Neural crest cell (in vitro differentiated cells): ENCODE measurements at regions not wholly inside any gene's neighbourhood (a gene's known extent, or its start where the extent isn't known, plus 50 kb on each side); places are given as distances from the start of the nearest gene placed in this dataset.

Source experiments
- DNase-seq: peaks from one replicate; pipeline ENCODE4 v3.0.0; 2021; ENCODE audit warnings: low read depth, mixed read lengths, low spot score
- H3K27ac Mint-ChIP-seq: one replicate; pipeline ENCODE4 v1.8.0; 2021; ENCODE audit warnings: mild to moderate bottlenecking, mixed read lengths; ENCODE audit not compliant: unreplicated experiment
- H3K27me3 Mint-ChIP-seq: 2 replicates; pipeline ENCODE4 v1.8.0; 2021; ENCODE audit warnings: low read depth, mild to moderate bottlenecking, mixed read lengths
- H3K36me3 Mint-ChIP-seq: 2 replicates; pipeline ENCODE4 v1.8.0; 2021; ENCODE audit warnings: low read depth, mild to moderate bottlenecking, mixed read lengths
- H3K4me1 Mint-ChIP-seq: 2 replicates; pipeline ENCODE4 v1.8.0; 2021; ENCODE audit warnings: mixed read lengths
- H3K4me3 Mint-ChIP-seq: one replicate; pipeline ENCODE4 v1.8.0; 2021; ENCODE audit warnings: mild to moderate bottlenecking, mixed read lengths
- H3K9me3 Mint-ChIP-seq: 2 replicates; pipeline ENCODE4 v1.8.0; 2021; ENCODE audit warnings: mixed read lengths
- CTCF ChIP-seq: fragments of 200-600 bp; sonication (generic); conservative IDR thresholded peaks from 2 replicates; pipeline ENCODE4 v1.5.0; 2021; ENCODE audit warnings: antibody characterized with exemption, mild to moderate bottlenecking

- Mint-ChIP-seq H3K36me3 (no peaks in the 10 kb centered on the region), H3K9me3 (no peaks in the 10 kb centered on the region), H3K27ac (peak overlapping the region; percentile 28), H3K4me1 (no peaks in the 10 kb centered on the region), H3K27me3 (peaks cover 18% of the 10 kb centered on the region), H3K4me3 (no peak overlapping the region)
- no peak for TF ChIP-seq CTCF
- DNase-seq = no peak
Measured at GRCh38 chr10:120667276-120667675, 183.9 kb upstream of the WDR11 start.

- H3K4me1 Mint-ChIP-seq = no peaks in the 10 kb centered on the region
- H3K4me3 Mint-ChIP-seq = no peak overlapping the region
- no peak for TF ChIP-seq CTCF
- H3K27ac Mint-ChIP-seq = no peak overlapping the region
- H3K9me3 Mint-ChIP-seq = peaks cover 8% of the 10 kb centered on the region
- DNase-seq = no peak
- peaks cover 18% of the 10 kb centered on the region for H3K27me3 Mint-ChIP-seq
- H3K36me3 Mint-ChIP-seq = peaks cover 2% of the 10 kb centered on the region
Measured at GRCh38 chr10:120671491-120671890, 179.7 kb upstream of the WDR11 start.

- no peak overlapping the region for H3K4me3 Mint-ChIP-seq
- H3K9me3 Mint-ChIP-seq = no peaks in the 10 kb centered on the region
- no peaks in the 10 kb centered on the region for H3K27me3 Mint-ChIP-seq
- no peaks in the 10 kb centered on the region for H3K36me3 Mint-ChIP-seq
- no peak for DNase-seq
- no peak overlapping the region for H3K27ac Mint-ChIP-seq
- H3K4me1 Mint-ChIP-seq = no peaks in the 10 kb centered on the region
- no peak for TF ChIP-seq CTCF
Measured at GRCh38 chr10:120683454-120683853, 167.7 kb upstream of the WDR11 start.

- Mint-ChIP-seq H3K27me3 (no peaks in the 10 kb centered on the region), H3K9me3 (no peaks in the 10 kb centered on the region), H3K36me3 (no peaks in the 10 kb centered on the region), H3K27ac (no peak overlapping the region), H3K4me1 (no peaks in the 10 kb centered on the region), H3K4me3 (no peak overlapping the region)
- no peak for DNase-seq
- no peak for TF ChIP-seq CTCF
Measured at GRCh38 chr10:120684226-120684625, 166.9 kb upstream of the WDR11 start.

GRCh38 chr10:120685136-120685535, 166.0 kb upstream of the WDR11 start:
- Mint-ChIP-seq H3K9me3 (no peaks in the 10 kb centered on the region), H3K4me3 (no peak overlapping the region), H3K27me3 (no peaks in the 10 kb centered on the region), H3K27ac (no peak overlapping the region), H3K36me3 (no peaks in the 10 kb centered on the region), H3K4me1 (no peaks in the 10 kb centered on the region)
- TF ChIP-seq CTCF = no peak
- no peak for DNase-seq

- DNase-seq = no peak
- H3K4me1 Mint-ChIP-seq = no peaks in the 10 kb centered on the region
- H3K4me3 Mint-ChIP-seq = no peak overlapping the region
- H3K27ac Mint-ChIP-seq = no peak overlapping the region
- H3K27me3 Mint-ChIP-seq = no peaks in the 10 kb centered on the region
- peaks cover 6% of the 10 kb centered on the region for H3K9me3 Mint-ChIP-seq
- H3K36me3 Mint-ChIP-seq = no peaks in the 10 kb centered on the region
- TF ChIP-seq CTCF = no peak
Measured at GRCh38 chr10:120688928-120689327, 162.2 kb upstream of the WDR11 start.
